K562 (cell line): ENCODE measurements at regions not wholly inside any gene's neighbourhood (a gene's known extent, or its start where the extent isn't known, plus 50 kb on each side); places are given as distances from the start of the nearest gene placed in this dataset.

Source experiments
- ATAC-seq: fragments of 200-7000 bp; cut with Tn5 transposase; 3 replicates; pipeline ENCODE4 v1.9.1; 2020; ENCODE audit warnings: moderate library complexity
- BruUV-seq: library from RNA; stranded (reverse); fragments of 400-500 nt; replicated peaks from 2 replicates; lab custom pipeline; 2021; lab: Mats Ljungman, UMichigan
- CTCF ChIA-PET: fragments of 300-600 bp; formaldehyde crosslinking; extraction: SDS; loops from one replicate; lab custom pipeline; 2021; ENCODE audit warnings: low intra/inter-chr PET ratio; lab: Yijun Ruan, JAX
- POLR2A ChIA-PET: fragments of 300-600, 350-650 bp; sonication (Branson Sonifier 250); formaldehyde crosslinking; extraction: SDS; loops from one replicate; lab custom pipeline; 2021; ENCODE audit warnings: antibody characterized with exemption, inconsistent platforms; lab: Yijun Ruan, JAX
- DNase-seq, 4 experiments: peaks; one replicate each; pipeline versions ENCODE4 v3.0.0 to v3.0.0-alpha.2; 2011 to 2018; ENCODE audit warnings: low spot score in 3 of 4, mixed read lengths in 3 of 4; ENCODE audit errors: extremely low read depth in 1 of 4
- FAIRE-seq: peaks from 2 replicates; lab custom pipeline; 2011; peaks lifted over from hg19 to GRCh38; lab: Jason Lieb, UNC
- H2AFZ ChIP-seq: 2 replicates; pipeline ENCODE4 v1.6.0; 2011; ENCODE audit warnings: low read depth, low read length, control low read depth, inconsistent platforms
- H3K27ac ChIP-seq: fragments of 200-600 bp; 3 replicates; pipeline ENCODE4 v1.8.0; 2011; ENCODE audit warnings: low read depth, mild to moderate bottlenecking, control low read depth, inconsistent platforms, low read length, moderate library complexity, mixed read lengths; ENCODE audit errors: extremely low read depth
- H3K27me3 ChIP-seq, 2 experiments: fragments of 300-600 bp in 1 of 2; 2 replicates in 1 of 2; 3 replicates in 1 of 2; pipeline versions ENCODE4 v1.6.0 to v1.8.0; 2011; ENCODE audit warnings: inconsistent platforms in 2 of 2, low read length in 2 of 2, mild to moderate bottlenecking in 1 of 2, mixed read lengths in 1 of 2, moderate library complexity in 1 of 2; ENCODE audit not compliant: control insufficient read depth in 2 of 2, insufficient read depth in 2 of 2
- H3K36me3 ChIP-seq: fragments of 300-600 bp; 3 replicates; pipeline ENCODE4 v1.8.0; 2011; ENCODE audit warnings: mild to moderate bottlenecking, low read length, inconsistent platforms; ENCODE audit not compliant: control insufficient read depth, insufficient read depth
- H3K4me1 ChIP-seq, 2 experiments: fragments of 200-600 bp in 1 of 2; replicated peaks in 1 of 2; 2 replicates in 1 of 2; 3 replicates in 1 of 2; pipeline versions ENCODE4 v1.5.1 to v1.8.0; 2011; ENCODE audit warnings: inconsistent platforms in 2 of 2, low read length in 2 of 2, mild to moderate bottlenecking in 1 of 2, mixed read lengths in 1 of 2, moderate library complexity in 1 of 2; ENCODE audit not compliant: control insufficient read depth in 2 of 2, insufficient read depth in 2 of 2
- H3K4me2 ChIP-seq: 2 replicates; pipeline ENCODE4 v1.6.1; 2011; ENCODE audit warnings: low read length, control low read depth, inconsistent platforms, mixed read lengths; ENCODE audit not compliant: insufficient read depth
- H3K4me3 ChIP-seq: fragments of 200-600 bp; sonication (generic), shearing (Covaris generic); 2 replicates; pipeline ENCODE4 v1.5.1; 2016; ENCODE audit warnings: control low read depth, inconsistent platforms
- H3K79me2 ChIP-seq: fragments of 200-600 bp; 3 replicates; pipeline ENCODE4 v1.8.0; 2011; ENCODE audit warnings: low read length, inconsistent platforms; ENCODE audit not compliant: control insufficient read depth, insufficient read depth
- H3K9ac ChIP-seq, 2 experiments: 2 replicates each; pipeline versions ENCODE4 v1.6.0 to v1.6.1; 2011; ENCODE audit warnings: low read depth in 2 of 2, low read length in 2 of 2, control low read depth in 1 of 2, inconsistent platforms in 1 of 2, mild to moderate bottlenecking in 1 of 2, mixed read lengths in 1 of 2; ENCODE audit not compliant: insufficient read depth in 1 of 2
- H3K9me1 ChIP-seq: one replicate; pipeline ENCODE4 v1.6.0; 2011; ENCODE audit warnings: inconsistent platforms, mild to moderate bottlenecking, low read length, moderate library complexity; ENCODE audit not compliant: control insufficient read depth, insufficient read depth
- H3K9me3 ChIP-seq: replicated peaks from 2 replicates; pipeline ENCODE4 v1.5.1; 2011; ENCODE audit warnings: low read depth, low read length, inconsistent platforms; ENCODE audit not compliant: control insufficient read depth, insufficient read depth
- H4K20me1 ChIP-seq: replicated peaks from 2 replicates; pipeline ENCODE4 v1.6.1; 2011; ENCODE audit warnings: low read length, inconsistent platforms, mixed read lengths; ENCODE audit not compliant: control insufficient read depth, insufficient read depth
- CCAR2 ChIP-seq: fragments of 200-400 bp; formaldehyde crosslinking; IDR thresholded peaks from 2 replicates; pipeline ENCODE4 v1.6.1; 2017; ENCODE audit warnings: mild to moderate bottlenecking, low read depth, low read length
- EGR1 ChIP-seq: fragments of 450-650 bp; conservative IDR thresholded peaks from 2 replicates; pipeline ENCODE4 v1.6.1; 2017; ENCODE audit warnings: mild to moderate bottlenecking
- ELF2 ChIP-seq: fragments of 250-450 bp; sonication (Bioruptor Pico); IDR thresholded peaks from 2 replicates; pipeline ENCODE4 v1.5.0; 2021; ENCODE audit warnings: mild to moderate bottlenecking
- NR1H2 ChIP-seq: sonication (generic); formaldehyde crosslinking; IDR thresholded peaks from 2 replicates; pipeline ENCODE4 v1.4.0; 2020; ENCODE audit warnings: mild to moderate bottlenecking, missing genetic modification reagents
- PHB ChIP-seq: fragments of 250-450 bp; sonication (Bioruptor Pico); IDR thresholded peaks from 2 replicates; pipeline ENCODE4 v1.5.0; 2021
- POLR2AphosphoS2 ChIP-seq: IDR thresholded peaks from 2 replicates; pipeline ENCODE4 v1.6.1; 2012; ENCODE audit warnings: low read length, improper control_type of control experiment
- PPARD ChIP-seq: fragments of 250-450 bp; sonication (Bioruptor Pico); IDR thresholded peaks from 2 replicates; pipeline ENCODE4 v1.8.0; 2022; ENCODE audit warnings: inconsistent platforms, mild to moderate bottlenecking, moderate library complexity
- PTTG1 ChIP-seq: fragments of 450-650 bp; IDR thresholded peaks from 2 replicates; pipeline ENCODE4 v1.6.1; 2016; ENCODE audit warnings: low read depth, mild to moderate bottlenecking, missing genetic modification characterization, missing compliant biosample characterization
- SFPQ ChIP-seq: fragments of 200-400 bp; formaldehyde crosslinking; IDR thresholded peaks from 2 replicates; pipeline ENCODE4 v1.6.1; 2017; ENCODE audit warnings: mild to moderate bottlenecking, low read depth, low read length, moderate library complexity
- STAT5A ChIP-seq: IDR thresholded peaks from 2 replicates; pipeline ENCODE4 v1.6.1; 2012; ENCODE audit warnings: low read length, inconsistent platforms, borderline replicate concordance
- WHSC1 ChIP-seq: IDR thresholded peaks from one replicate; pipeline ENCODE4 v1.6.1; 2012; ENCODE audit warnings: low read length, control low read depth, inconsistent platforms
- ZBTB34 ChIP-seq: fragments of 250-450 bp; sonication (Bioruptor Pico); IDR thresholded peaks from 2 replicates; pipeline ENCODE4 v1.8.0; 2021; ENCODE audit warnings: mild to moderate bottlenecking, moderate library complexity
- ZNF197 ChIP-seq: fragments of 200-800 bp; sonication (Bioruptor generic); IDR thresholded peaks from 2 replicates; pipeline ENCODE4 v1.6.1; 2016; ENCODE audit warnings: low read depth, missing genetic modification characterization, missing compliant biosample characterization
- ZNF444 ChIP-seq: fragments of 250-450 bp; sonication (Bioruptor Pico); IDR thresholded peaks from 2 replicates; pipeline ENCODE4 v1.4.0; 2020; ENCODE audit warnings: mild to moderate bottlenecking, moderate library complexity
- ZNF740 ChIP-seq, 3 experiments: fragments of 200-800 bp in 1 of 3; sonication (Bioruptor generic) in 1 of 3; sonication (generic) in 1 of 3; formaldehyde crosslinking in 1 of 3; IDR thresholded peaks; 2 replicates each; pipeline versions ENCODE4 v1.6.1 to v1.8.0; 2016 to 2022; ENCODE audit warnings: mild to moderate bottlenecking in 2 of 3, missing compliant biosample characterization in 2 of 3, missing genetic modification characterization in 2 of 3, missing genetic modification reagents in 1 of 3
- ZNF79 ChIP-seq: fragments of 250-450 bp; sonication (Bioruptor Pico); IDR thresholded peaks from 2 replicates; pipeline ENCODE4 v1.4.0; 2020; ENCODE audit warnings: low read depth, mild to moderate bottlenecking, moderate library complexity
- WGBS: fragments of 100-300 bp; shearing (Covaris generic); methylation state at CpG from one replicate; pipeline ENCODE4 v1.1.6; 2016; ENCODE audit warnings: low coverage, mixed read lengths; ENCODE audit not compliant: insufficient coverage; ENCODE audit errors: missing lambda C conversion rate; 5-methylcytosine and 5-hydroxymethylcytosine counted together
- in situ Hi-C: fragments of 300-500 bp; cut with MboI; formaldehyde crosslinking; loops from 4 replicates; pipeline ENCODE4 v1.15.0; 2018; ENCODE audit warnings: inconsistent platforms, mixed read lengths
- intact Hi-C: fragments of 100-400 bp; cut with micrococcal nuclease; formaldehyde crosslinking; loops from 2 replicates; pipeline ENCODE4 v1.14.2; 2022

DNA sequence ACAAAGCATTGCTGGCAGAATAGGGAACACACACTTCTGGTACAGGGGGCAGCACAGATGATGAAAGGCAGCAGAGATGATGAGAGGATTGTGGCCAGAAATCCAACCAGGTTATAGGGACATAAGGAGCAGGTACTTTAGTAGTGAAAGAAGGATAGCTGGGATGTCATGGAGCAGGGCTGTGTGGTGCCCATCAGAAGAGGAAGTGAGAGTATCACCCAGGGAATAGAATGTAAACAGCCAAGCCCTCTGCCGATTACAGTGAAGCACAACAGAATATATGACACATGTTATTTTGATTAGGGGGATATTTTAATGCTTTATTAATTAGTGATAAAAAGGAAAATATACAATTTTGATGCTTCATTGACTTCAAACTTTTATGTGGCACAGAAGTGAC, 883.4 kb upstream of the CDH2 start:
- DNase-seq = no peak
- Histone ChIP-seq H3K27me3 (no peaks in the 10 kb centered on the region), H3K9me3 (no peaks in the 10 kb centered on the region; the same call in 1 of the 2 replicates), H3K27ac (no peak overlapping the region), H2AFZ (no peak overlapping the region), H3K36me3 (no peaks in the 10 kb centered on the region), H3K9ac (no peak overlapping the region), H3K4me3 (no peak overlapping the region), H3K9me1 (no peaks in the 10 kb centered on the region), H3K79me2 (no peaks in the 10 kb centered on the region), H3K4me1 (no peaks in the 10 kb centered on the region), H3K4me2 (no peak overlapping the region), H4K20me1 (no peaks in the 10 kb centered on the region)
- WGBS = 11% methylated on average over 1 of the region's 1 CpG
- no TSS peak for BruUV-seq
- intact Hi-C loops (no loop called here), in situ Hi-C loops (no loop called here)
- FAIRE-seq = no peak
- POLR2A ChIA-PET = no interaction called here
- no peak for ATAC-seq
- CTCF ChIA-PET = no interaction called here
- TF ChIP-seq ZBTB34 (CRISPR knock-in tag) (no peak), ZNF197 (no peak), SFPQ (no peak), ZNF740 (CRISPR knock-in tag; IDR thresholded peaks at IDR 0.05) (no peak), ZNF740 (tag; IDR thresholded peaks at IDR 0.05) (no peak), ZNF79 (CRISPR knock-in tag) (no peak), CCAR2 (no peak), NR1H2 (CRISPR knock-in tag) (no peak), PPARD (no peak), ELF2 (CRISPR knock-in tag) (no peak), EGR1 (no peak), POLR2AphosphoS2 (no peak), ZNF444 (CRISPR knock-in tag) (no peak), WHSC1 (no peak), STAT5A (no peak), PHB (CRISPR knock-in tag) (no peak), PTTG1 (tag) (no peak)
